WERI-Rb-1 (cell line): ENCODE measurements at regions not wholly inside any gene's neighbourhood (a gene's known extent, or its start where the extent isn't known, plus 50 kb on each side); places are given as distances from the start of the nearest gene placed in this dataset.
A peak's percentile ranks its signal among the peaks of the same experiment; 100 is the strongest.

Experiments used
- DNase-seq: peaks from one replicate; pipeline ENCODE4 v3.0.0-alpha.2; 2020
- H3K27ac ChIP-seq: fragments of 250-450 bp; sonication (Bioruptor Pico); 2 replicates; pipeline ENCODE4 v1.5.1; 2020; ENCODE audit warnings: mild to moderate bottlenecking, moderate library complexity
- H3K27me3 ChIP-seq: fragments of 250-450 bp; sonication (Bioruptor Pico); 2 replicates; pipeline ENCODE4 v1.5.1; 2021; ENCODE audit warnings: mild to moderate bottlenecking, low read depth, moderate library complexity; ENCODE audit not compliant: insufficient read depth, severe bottlenecking
- H3K36me3 ChIP-seq: fragments of 250-450 bp; sonication (Bioruptor Pico); 2 replicates; pipeline ENCODE4 v1.5.1; 2020; ENCODE audit warnings: mild to moderate bottlenecking, moderate library complexity
- H3K4me3 ChIP-seq: 2 replicates; pipeline ENCODE4 v1.5.1; 2011; ENCODE audit warnings: low read depth, mild to moderate bottlenecking, control low read depth, low read length
- H3K9me3 ChIP-seq: fragments of 250-450 bp; sonication (Bioruptor Pico); 2 replicates; pipeline ENCODE4 v1.5.1; 2021; ENCODE audit warnings: mild to moderate bottlenecking, moderate library complexity; ENCODE audit not compliant: severe bottlenecking
- TF ChIP-seq, protein P1 (sequence below): IDR thresholded peaks from 2 replicates; pipeline ENCODE4 v1.5.1; 2011; ENCODE audit warnings: low read depth, mild to moderate bottlenecking, control low read depth, inconsistent platforms, low read length

DNA sequence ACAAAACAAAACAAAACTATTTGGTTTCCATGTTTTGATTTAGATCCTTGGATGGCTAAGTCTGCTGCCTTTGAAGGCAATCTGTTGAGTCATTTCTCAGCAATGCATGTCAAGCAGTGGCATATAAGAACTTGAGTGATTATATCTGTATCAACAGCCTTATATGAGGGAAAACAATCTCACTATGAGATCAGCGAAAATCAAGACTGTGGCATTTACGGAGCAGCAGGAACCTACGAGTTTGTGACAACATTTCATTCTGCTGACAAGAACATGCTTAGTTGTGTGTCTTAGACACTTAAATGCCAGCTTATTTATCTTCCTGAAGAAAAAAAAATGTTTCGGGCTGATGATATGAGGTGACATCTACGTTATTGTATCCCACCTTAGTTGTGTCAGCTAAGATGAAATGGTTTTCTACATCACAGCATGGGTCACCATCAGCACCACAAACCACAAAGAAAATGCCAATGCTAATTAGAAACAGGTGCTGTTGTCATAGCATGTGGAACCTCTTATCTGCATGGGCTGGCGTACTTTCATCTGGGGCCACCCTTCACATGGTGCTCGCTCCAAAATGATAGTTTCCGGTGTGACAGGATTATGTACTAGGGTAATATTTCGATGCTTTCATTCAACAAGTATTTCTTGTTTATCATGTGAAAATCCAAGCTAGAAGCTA is 1085.5 kb downstream of the SORCS1 start:
- TF ChIP-seq, protein P1, sequence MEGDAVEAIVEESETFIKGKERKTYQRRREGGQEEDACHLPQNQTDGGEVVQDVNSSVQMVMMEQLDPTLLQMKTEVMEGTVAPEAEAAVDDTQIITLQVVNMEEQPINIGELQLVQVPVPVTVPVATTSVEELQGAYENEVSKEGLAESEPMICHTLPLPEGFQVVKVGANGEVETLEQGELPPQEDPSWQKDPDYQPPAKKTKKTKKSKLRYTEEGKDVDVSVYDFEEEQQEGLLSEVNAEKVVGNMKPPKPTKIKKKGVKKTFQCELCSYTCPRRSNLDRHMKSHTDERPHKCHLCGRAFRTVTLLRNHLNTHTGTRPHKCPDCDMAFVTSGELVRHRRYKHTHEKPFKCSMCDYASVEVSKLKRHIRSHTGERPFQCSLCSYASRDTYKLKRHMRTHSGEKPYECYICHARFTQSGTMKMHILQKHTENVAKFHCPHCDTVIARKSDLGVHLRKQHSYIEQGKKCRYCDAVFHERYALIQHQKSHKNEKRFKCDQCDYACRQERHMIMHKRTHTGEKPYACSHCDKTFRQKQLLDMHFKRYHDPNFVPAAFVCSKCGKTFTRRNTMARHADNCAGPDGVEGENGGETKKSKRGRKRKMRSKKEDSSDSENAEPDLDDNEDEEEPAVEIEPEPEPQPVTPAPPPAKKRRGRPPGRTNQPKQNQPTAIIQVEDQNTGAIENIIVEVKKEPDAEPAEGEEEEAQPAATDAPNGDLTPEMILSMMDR: no peak
- no peak for DNase-seq
- Histone ChIP-seq H3K9me3 (no peaks in the 10 kb centered on the region), H3K27me3 (no peaks in the 10 kb centered on the region), H3K4me3 (no peak overlapping the region), H3K36me3 (no peaks in the 10 kb centered on the region), H3K27ac (no peak overlapping the region)

- Histone ChIP-seq H3K27ac (no peak overlapping the region), H3K36me3 (no peaks in the 10 kb centered on the region), H3K9me3 (no peaks in the 10 kb centered on the region), H3K4me3 (no peak overlapping the region), H3K27me3 (no peaks in the 10 kb centered on the region)
- no peak for DNase-seq
- TF ChIP-seq, protein P1: no peak
Measured at GRCh38 chr10:106076496-106076895, 1088.0 kb downstream of the SORCS1 start.

- no peaks in the 10 kb centered on the region for H3K36me3 ChIP-seq
- H3K27ac ChIP-seq: no peak overlapping the region
- TF ChIP-seq, protein P1: no peak
- H3K27me3 ChIP-seq: no peaks in the 10 kb centered on the region
- no peak overlapping the region for H3K4me3 ChIP-seq
- DNase-seq: no peak
- H3K9me3 ChIP-seq: no peaks in the 10 kb centered on the region
Measured at GRCh38 chr10:106053061-106053460, 1111.4 kb downstream of the SORCS1 start.

DNA sequence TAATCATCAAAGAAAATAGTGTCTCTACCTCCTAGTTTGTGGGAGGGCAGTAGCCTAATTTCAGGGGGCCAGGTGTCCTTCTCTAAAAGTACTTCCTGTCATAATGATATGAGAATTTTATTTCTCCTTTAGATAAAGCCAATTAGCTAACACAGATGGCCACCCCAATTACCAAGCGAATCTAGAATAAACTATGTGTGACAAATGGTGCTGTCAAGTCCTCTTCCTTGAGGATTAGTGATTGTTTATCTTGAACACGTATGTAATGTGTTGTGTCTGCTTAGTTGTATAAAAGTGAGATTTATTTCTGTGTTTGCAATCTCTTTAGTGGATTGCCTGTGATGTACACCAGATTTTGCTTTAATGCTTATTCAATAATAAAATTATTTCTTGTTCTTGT is 1120.0 kb downstream of the SORCS1 start:
- H3K9me3 ChIP-seq: no peaks in the 10 kb centered on the region
- TF ChIP-seq, protein P1: no peak
- no peaks in the 10 kb centered on the region for H3K36me3 ChIP-seq
- H3K4me3 ChIP-seq: no peak overlapping the region
- no peaks in the 10 kb centered on the region for H3K27me3 ChIP-seq
- peak; percentile 7 for DNase-seq
- no peak overlapping the region for H3K27ac ChIP-seq

- no peak for DNase-seq
- no peak overlapping the region for H3K4me3 ChIP-seq
- no peaks in the 10 kb centered on the region for H3K9me3 ChIP-seq
- TF ChIP-seq, protein P1: no peak
- no peaks in the 10 kb centered on the region for H3K27me3 ChIP-seq
- H3K36me3 ChIP-seq: no peaks in the 10 kb centered on the region
- H3K27ac ChIP-seq: no peak overlapping the region
Measured at GRCh38 chr10:106043863-106044262, 1120.6 kb downstream of the SORCS1 start.

- no peak overlapping the region for H3K27ac ChIP-seq
- H3K4me3 ChIP-seq: no peak overlapping the region
- no peaks in the 10 kb centered on the region for H3K36me3 ChIP-seq
- H3K9me3 ChIP-seq: no peaks in the 10 kb centered on the region
- no peaks in the 10 kb centered on the region for H3K27me3 ChIP-seq
- TF ChIP-seq, protein P1: no peak
- DNase-seq: no peak
Measured at GRCh38 chr10:106038246-106038645, 1126.3 kb downstream of the SORCS1 start.
